HG03039 (cell line): ENCODE measurements at regions not wholly inside any gene's neighbourhood (a gene's known extent, or its start where the extent isn't known, plus 50 kb on each side); places are given as distances from the start of the nearest gene placed in this dataset.

ENCODE experiments used
- ATAC-seq: cut with Tn5 transposase; IDR thresholded peaks from one replicate; pipeline ENCODE4 v1.9.1; 2021; ENCODE audit warnings: mild to moderate bottlenecking, moderate library complexity; ENCODE audit not compliant: unreplicated experiment

DNA sequence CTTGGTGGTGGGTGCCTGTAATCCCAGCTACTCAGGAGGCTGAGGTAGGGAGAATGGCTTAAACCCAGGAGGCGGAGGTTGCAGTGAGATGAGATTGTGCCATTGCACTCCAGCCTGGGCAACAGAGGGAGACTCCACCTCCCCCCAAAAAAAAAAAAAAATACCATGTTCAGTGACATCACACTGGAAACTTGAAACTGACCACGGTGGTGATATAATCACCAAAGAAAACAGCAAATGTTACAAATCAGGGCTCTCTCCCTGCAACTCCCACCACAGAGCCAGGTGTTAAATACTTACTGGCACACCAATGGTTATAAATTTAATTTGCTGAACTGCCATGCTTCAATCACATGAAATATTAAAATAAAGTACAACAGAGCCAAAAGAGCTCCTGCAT is 81.4 kb downstream of the ZNF608 start:
- ATAC-seq: no peak

DNA sequence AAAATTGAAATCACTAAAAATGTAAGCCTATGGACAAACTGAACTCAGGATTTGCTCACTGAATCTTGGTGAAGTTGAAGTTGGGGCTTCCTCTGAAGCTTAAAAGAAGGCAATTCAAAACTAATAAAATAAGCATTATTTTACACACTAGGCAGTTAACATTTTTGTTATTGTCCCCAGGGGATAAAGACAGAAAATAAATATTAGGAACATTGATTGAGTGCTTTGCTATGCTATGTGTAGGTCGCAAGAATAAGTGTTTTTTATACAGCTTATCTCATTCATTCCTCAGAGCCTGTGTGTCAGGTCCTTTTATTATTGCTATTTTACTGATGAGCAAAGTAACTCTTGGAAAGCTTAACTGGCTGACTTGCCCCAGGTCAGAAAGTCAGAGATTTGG is 82.2 kb downstream of the ZNF608 start:
- ATAC-seq: no peak

- ATAC-seq: no peak
Measured at GRCh38 chr5:124663101-124663506, 83.3 kb downstream of the ZNF608 start.

DNA sequence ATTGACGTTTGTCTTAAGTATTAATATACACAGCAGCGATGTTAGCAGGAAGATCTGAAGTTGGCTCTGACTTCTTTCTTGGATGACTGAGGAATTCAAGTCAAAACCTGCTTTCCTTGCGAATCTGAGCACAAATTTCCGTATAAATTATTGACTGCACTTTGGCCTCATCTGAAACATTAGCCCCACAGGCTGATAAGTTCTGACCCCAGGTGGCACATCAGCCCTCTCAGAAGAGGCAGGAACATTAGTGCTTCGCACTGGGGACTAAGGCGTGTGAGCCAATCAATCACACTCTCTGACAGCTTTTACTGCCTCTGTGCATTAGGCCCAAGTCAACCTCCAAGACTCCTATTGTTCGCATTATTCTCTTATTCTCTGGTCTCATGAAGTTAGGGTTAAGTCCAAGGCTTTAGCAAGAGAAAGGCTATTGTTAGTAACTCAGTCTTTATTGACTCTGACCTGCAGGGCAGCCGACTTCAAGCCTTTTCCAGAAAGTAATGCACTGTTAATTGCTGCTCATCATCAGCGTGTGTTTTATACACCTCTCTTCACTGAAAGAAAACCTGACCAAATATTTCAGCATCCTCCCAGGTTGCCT is 84.2 kb downstream of the ZNF608 start:
- ATAC-seq: no peak

GRCh38 chr5:124661317-124662141 is 84.9 kb downstream of the ZNF608 start:
- no peak for ATAC-seq

GRCh38 chr5:124660229-124661093 is 86.0 kb downstream of the ZNF608 start:
- no peak for ATAC-seq

- no peak for ATAC-seq
Measured at GRCh38 chr5:124659798-124660197, 86.6 kb downstream of the ZNF608 start.

DNA sequence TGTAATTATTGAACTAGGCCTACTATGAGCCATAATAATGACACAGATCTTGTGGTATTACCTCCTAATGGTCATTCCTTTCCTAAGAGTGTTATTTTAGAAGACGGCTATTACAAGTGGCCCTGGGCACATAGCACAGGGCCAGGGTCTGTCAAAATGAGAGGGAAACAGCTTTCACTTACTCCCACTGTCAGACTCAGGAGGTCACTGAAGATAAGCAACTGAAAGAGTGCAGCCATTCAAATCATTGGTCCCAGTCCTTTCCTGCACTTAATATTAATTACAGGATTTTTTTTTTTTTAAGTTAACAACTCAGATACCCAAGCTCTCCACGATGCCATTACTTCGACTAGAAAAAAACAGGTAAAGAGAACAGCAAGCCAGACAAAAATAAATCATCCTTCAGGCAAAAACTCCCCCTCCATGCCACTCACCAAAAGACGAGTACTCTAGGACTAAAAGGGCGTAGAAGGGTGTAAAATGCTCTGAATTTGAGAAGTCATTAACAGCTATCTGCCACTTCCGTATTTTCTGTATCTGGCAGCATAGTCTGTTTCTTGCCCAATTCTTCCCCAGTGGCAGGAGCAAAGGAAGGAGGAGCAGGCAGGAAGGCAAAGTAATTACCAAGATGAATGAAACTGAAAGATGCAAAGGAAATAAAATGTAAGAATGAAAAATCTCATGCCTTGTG is 87.4 kb downstream of the ZNF608 start:
- no peak for ATAC-seq

- ATAC-seq: no peak
Measured at GRCh38 chr5:124655921-124656511, 90.4 kb downstream of the ZNF608 start.

DNA sequence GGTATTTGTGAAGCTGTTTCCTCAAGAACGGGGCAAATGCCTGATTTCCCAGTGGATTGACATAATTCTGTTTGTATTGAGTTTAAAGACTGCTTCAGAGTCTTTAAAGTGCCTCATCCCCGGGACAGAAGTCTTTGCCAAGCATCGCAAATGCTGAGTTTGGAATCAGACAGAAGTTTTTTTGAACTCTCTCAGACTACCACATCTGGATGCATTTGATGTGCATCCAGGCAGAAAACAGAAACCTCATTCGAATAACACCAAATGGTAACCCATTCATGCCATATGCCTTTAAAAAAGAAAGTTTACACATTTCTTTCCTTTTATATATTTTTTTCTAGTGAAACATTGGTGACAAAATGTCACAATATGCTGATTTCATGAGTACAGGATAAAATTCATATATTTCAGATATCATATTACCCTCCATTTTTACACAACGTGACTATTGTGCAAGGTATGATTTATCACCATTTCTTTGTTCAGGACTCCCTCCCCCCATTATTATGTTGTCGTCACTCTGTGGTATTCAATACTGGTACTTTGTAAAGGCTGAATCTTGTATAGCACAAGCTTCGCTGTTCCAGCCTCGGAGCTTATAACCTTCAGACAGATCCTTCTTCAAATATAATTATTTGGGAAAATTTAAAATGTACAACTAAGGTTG is 91.1 kb downstream of the ZNF608 start:
- ATAC-seq: no peak

DNA sequence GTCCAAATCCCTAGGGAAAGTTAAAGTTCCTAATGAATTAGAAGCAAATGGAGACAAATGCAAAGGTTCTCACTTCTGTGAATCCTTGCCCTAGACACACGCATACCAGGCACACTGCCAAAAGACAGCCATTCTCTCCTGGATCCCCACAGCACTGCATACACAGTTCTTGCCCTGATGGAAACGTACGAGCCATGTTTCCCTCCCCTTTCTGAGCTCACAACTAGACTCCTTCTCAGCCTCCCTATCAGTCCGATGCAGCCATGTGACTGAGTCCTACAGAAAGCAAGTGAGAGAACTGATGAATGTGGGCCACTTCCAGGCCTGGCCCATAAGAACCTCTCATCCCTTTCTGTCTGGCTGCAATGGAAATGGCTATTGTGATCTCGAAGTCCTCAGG is 92.0 kb downstream of the ZNF608 start:
- ATAC-seq: no peak

- ATAC-seq: no peak
Measured at GRCh38 chr5:124653666-124654065, 92.8 kb downstream of the ZNF608 start.

GRCh38 chr5:124652892-124653441 is 93.5 kb downstream of the ZNF608 start:
- ATAC-seq: no peak

GRCh38 chr5:124652514-124652819 is 94.0 kb downstream of the ZNF608 start:
- ATAC-seq: no peak

DNA sequence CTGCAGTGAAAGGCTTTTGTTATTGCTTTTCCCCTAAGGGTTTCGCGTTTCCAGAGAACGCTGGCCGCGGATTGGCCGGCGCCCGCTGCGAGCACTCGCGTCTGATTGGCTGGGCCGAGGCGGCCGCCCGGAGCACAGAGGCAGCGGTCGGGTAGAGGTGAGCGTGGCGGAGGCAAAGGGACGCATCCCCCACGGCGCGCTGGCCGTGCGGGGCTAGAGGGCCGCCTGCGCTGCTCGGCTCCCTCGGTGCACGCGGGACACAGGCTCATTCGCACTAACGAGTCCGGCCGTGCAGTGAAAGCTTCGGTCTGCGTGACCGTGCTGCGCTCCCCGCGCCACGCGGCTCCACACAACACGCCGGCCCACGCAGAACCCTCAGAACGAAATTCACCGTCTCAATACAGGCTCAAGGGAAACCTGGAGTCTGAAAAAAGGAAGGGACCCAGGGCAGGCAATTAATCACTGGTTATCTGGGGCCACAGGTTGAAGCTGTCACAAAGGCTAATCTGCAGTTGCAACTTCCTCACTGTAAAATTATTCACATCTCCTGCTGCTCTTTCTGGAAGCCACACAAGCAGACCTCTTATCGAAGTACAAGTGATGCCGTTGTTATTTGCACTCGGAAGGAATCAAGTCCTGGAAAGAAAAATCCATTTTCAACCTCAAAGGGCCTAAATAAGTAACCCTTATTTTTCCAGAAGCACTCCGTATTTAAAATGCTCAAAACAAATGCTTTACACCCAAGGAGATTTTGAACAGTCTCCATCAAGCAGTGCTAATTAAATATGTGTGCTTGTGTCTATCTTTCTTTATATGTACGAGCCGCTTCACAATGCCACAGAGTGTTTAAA is 94.6 kb downstream of the ZNF608 start:
- ATAC-seq: peak; percentile 36

DNA sequence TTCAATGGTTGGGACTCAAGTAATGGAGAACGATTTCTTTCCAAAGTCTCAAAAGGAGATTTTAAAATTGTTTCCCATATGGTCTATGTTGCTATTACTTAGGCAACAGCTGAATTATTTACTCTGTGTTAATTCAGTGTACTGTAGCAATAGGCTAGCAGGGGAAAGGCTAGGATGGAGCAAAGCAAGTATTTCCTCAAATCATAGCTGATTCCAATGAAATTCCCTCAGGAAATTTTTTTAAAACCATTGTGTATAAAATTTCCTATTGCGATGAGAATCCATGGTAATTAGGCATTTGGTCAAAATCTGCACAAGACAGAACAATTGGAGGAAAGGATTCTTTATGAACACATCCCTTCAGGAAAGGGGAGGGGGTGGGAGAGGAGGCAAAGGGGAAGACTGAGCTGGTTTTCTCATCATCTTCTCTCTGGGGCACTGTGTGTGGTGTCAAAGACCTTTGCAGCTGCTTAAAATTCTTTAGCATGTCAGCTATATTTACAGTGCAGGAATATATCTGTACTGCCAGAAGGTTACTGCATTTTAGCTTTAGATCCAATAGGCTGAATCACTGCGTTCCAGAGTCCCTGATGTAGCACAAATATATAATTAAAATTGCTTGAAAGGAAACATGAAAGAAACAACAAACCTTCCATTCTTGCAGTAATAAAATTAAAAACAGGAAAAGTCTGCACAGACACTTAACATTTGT is 95.3 kb downstream of the ZNF608 start:
- no peak for ATAC-seq

DNA sequence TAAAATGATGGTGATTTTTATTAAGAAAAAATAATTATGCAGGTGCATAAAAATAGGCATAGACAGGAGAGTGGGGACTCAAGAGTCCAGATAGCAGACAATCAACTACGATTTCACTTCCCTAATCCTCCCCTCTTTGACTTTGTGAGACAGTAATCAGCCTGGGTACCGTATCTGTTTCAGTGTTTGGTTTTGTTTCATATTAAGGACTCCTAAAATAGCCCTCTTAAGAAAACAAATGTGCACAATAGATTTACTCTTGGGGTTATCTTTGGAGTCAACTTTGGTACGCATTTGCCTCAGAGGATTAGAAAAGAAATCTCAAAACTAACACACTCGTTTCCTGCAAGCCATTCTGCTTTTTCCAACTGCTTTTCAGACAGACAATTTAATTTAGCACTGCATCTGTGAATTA is 96.3 kb downstream of the ZNF608 start:
- peak; percentile 50 for ATAC-seq

DNA sequence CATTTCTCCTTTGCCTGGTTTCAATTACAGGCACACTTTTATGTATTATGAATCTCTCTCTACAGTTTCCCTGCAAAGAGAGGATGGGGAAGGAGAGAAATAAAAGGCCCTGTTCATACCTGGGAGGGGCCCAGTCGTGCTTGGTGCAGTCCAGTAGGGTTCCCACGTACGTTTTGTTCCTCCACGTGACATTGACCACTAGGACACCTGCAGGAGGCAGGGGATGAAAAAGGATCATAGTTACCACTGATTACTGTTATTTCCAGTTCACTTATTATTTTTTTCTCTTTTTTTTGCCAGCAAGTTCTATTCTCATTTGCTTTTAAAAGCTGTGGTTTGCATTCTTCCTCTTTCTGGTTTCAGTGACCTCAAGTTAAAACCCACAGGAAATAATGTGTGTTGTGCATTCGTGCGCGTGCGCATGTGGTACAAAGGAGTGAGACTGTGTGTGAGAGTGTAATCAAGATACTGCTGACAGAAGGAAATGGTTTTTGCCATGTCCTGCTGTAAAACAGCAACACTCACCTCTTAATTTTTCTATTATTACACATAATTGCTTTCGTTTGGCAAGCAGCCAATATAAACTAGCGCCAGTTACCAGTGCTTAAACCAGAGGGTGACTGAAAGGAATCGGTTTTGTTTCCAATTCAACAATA is 96.8 kb downstream of the ZNF608 start:
- peak; percentile 71 for ATAC-seq
